HG03066 (cell line): ENCODE measurements at regions not wholly inside any gene's neighbourhood (a gene's known extent, or its start where the extent isn't known, plus 50 kb on each side); places are given as distances from the start of the nearest gene placed in this dataset.

Experiments
- ATAC-seq: cut with Tn5 transposase; IDR thresholded peaks from one replicate; pipeline ENCODE4 v1.9.1; 2021; ENCODE audit warnings: low read depth; ENCODE audit not compliant: unreplicated experiment

- ATAC-seq: no peak
These were observed 104.2 kb upstream of the MAP1LC3B2 start for GRCh38 chr12:116454950-116455447.

GRCh38 chr12:116455540-116456329, 103.4 kb upstream of the MAP1LC3B2 start:
- no peak for ATAC-seq

GRCh38 chr12:116456330-116457082, 102.7 kb upstream of the MAP1LC3B2 start:
- no peak for ATAC-seq

- no peak for ATAC-seq
These were observed 100.7 kb upstream of the MAP1LC3B2 start for GRCh38 chr12:116458492-116458891.

- no peak for ATAC-seq
These were observed 99.9 kb upstream of the MAP1LC3B2 start for GRCh38 chr12:116459011-116459875.

GRCh38 chr12:116459916-116460663, 99.1 kb upstream of the MAP1LC3B2 start:
- ATAC-seq: no peak

- ATAC-seq: no peak
These were observed 98.1 kb upstream of the MAP1LC3B2 start for GRCh38 chr12:116461060-116461459.

GRCh38 chr12:116463366-116463765, 95.8 kb upstream of the MAP1LC3B2 start:
- ATAC-seq: no peak

- no peak for ATAC-seq
These were observed 93.8 kb upstream of the MAP1LC3B2 start for GRCh38 chr12:116465407-116465806.

- no peak for ATAC-seq
These were observed 93.3 kb upstream of the MAP1LC3B2 start for GRCh38 chr12:116465856-116466255.

GRCh38 chr12:116466536-116466935, 92.6 kb upstream of the MAP1LC3B2 start:
- no peak for ATAC-seq

- no peak for ATAC-seq
These were observed 89.8 kb upstream of the MAP1LC3B2 start for GRCh38 chr12:116469344-116469743.

GRCh38 chr12:116471544-116471943, 87.6 kb upstream of the MAP1LC3B2 start:
- no peak for ATAC-seq

GRCh38 chr12:116472193-116472592, 87.0 kb upstream of the MAP1LC3B2 start:
- ATAC-seq: no peak

GRCh38 chr12:116473416-116473815, 85.8 kb upstream of the MAP1LC3B2 start:
- no peak for ATAC-seq

GRCh38 chr12:116474331-116474730, 84.8 kb upstream of the MAP1LC3B2 start:
- ATAC-seq: no peak

- ATAC-seq: no peak
These were observed 84.3 kb upstream of the MAP1LC3B2 start for GRCh38 chr12:116474899-116475298.

GRCh38 chr12:116476227-116476822, 82.9 kb upstream of the MAP1LC3B2 start:
- ATAC-seq: no peak

- no peak for ATAC-seq
These were observed 80.9 kb upstream of the MAP1LC3B2 start for GRCh38 chr12:116478243-116478773.
